ENCODE measurements at regions not wholly inside any gene's neighbourhood (a gene's known extent, or its start where the extent isn't known, plus 50 kb on each side); places are given as distances from the start of the nearest gene placed in this dataset.

GRCh38 chr9:88932766-88933165, 58.5 kb upstream of the S1PR3 start (continued):
- TF ChIP-seq ZNF544 (tag by site-specific recombination; IDR thresholded peaks at IDR 0.05) (no peak), ZBTB1 (tag by site-specific recombination; IDR thresholded peaks at IDR 0.05) (no peak), WT1 (tag by site-specific recombination; IDR thresholded peaks at IDR 0.05) (no peak), ZNF174 (tag by site-specific recombination; IDR thresholded peaks at IDR 0.05) (no peak), ZNF660 (tag by site-specific recombination; IDR thresholded peaks at IDR 0.05) (no peak), ZNF514 (tag by site-specific recombination; IDR thresholded peaks at IDR 0.05) (no peak)
- TF ChIP-seq, protein P1, sequence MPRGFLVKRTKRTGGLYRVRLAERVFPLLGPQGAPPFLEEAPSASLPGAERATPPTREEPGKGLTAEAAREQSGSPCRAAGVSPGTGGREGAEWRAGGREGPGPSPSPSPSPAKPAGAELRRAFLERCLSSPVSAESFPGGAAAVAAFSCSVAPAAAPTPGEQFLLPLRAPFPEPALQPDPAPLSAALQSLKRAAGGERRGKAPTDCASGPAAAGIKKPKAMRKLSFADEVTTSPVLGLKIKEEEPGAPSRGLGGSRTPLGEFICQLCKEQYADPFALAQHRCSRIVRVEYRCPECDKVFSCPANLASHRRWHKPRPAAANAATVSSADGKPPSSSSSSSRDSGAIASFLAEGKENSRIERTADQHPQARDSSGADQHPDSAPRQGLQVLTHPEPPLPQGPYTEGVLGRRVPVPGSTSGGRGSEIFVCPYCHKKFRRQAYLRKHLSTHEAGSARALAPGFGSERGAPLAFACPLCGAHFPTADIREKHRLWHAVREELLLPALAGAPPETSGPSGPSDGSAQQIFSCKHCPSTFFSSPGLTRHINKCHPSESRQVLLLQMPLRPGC (tag by site-specific recombination; IDR thresholded peaks at IDR 0.05), result no peak

- Histone ChIP-seq H3K27ac (ENCODE audit: extremely low read depth, low read depth, low read length) (no peak overlapping the region), H3K4me3 (ENCODE audit: low read depth, low read length) (no peak overlapping the region), H3K36me3 (ENCODE audit: control insufficient read depth in 2 of 2, insufficient read depth in 1 of 2, low read length in 2 of 2) (no peaks in the 10 kb centered on the region), H3K9me3 (ENCODE audit: control insufficient read depth, insufficient read depth, low read depth, low read length) (no peaks in the 10 kb centered on the region), H3K4me1 (ENCODE audit: control insufficient read depth, insufficient read depth, low read length) (no peaks in the 10 kb centered on the region)
- ChIA-PET CTCF (no interaction called here), POLR2A (no interaction called here)
- TF ChIP-seq ZNF354C (tag by site-specific recombination; IDR thresholded peaks at IDR 0.05; ENCODE audit: borderline replicate concordance, low read depth) (no peak), ZBTB1 (tag by site-specific recombination; IDR thresholded peaks at IDR 0.05) (no peak), ZNF777 (tag by site-specific recombination; IDR thresholded peaks at IDR 0.05; ENCODE audit: borderline replicate concordance) (no peak), ZBTB49 (tag by site-specific recombination; IDR thresholded peaks at IDR 0.05; ENCODE audit: low read depth) (no peak), ZNF785 (tag by site-specific recombination; IDR thresholded peaks at IDR 0.05) (no peak), ZNF707 (tag by site-specific recombination; IDR thresholded peaks at IDR 0.05) (no peak), ZNF776 (tag by site-specific recombination; IDR thresholded peaks at IDR 0.05; ENCODE audit: borderline replicate concordance) (no peak), ZNF157 (tag by site-specific recombination; IDR thresholded peaks at IDR 0.05) (no peak), ZFP41 (tag by site-specific recombination; IDR thresholded peaks at IDR 0.05; ENCODE audit: borderline replicate concordance) (no peak), ZNF701 (tag by site-specific recombination; IDR thresholded peaks at IDR 0.05) (no peak), ZNF311 (tag by site-specific recombination; IDR thresholded peaks at IDR 0.05; ENCODE audit: borderline replicate concordance) (no peak), ZNF596 (tag by site-specific recombination; IDR thresholded peaks at IDR 0.05) (no peak), BCL11B (tag by site-specific recombination; IDR thresholded peaks at IDR 0.05; ENCODE audit: low read depth) (no peak), ZNF140 (tag by site-specific recombination; IDR thresholded peaks at IDR 0.05) (no peak), ZFP37 (tag by site-specific recombination; IDR thresholded peaks at IDR 0.05) (no peak), ZNF350 (tag by site-specific recombination; IDR thresholded peaks at IDR 0.05) (no peak), ZNF629 (tag by site-specific recombination; IDR thresholded peaks at IDR 0.05) (no peak)
- TF ChIP-seq, protein P1 (tag by site-specific recombination; IDR thresholded peaks at IDR 0.05), result no peak
These were observed 57.5 kb upstream of the S1PR3 start for GRCh38 chr9:88933607-88934379.
